Bronchial epithelial cell (primary cell): ENCODE measurements at regions not wholly inside any gene's neighbourhood (a gene's known extent, or its start where the extent isn't known, plus 50 kb on each side); places are given as distances from the start of the nearest gene placed in this dataset.
A peak's percentile ranks its signal among the peaks of the same experiment; 100 is the strongest.

Source experiments
- DNase-seq: peaks from one replicate; pipeline ENCODE4 v3.0.0-alpha.2; 2010; ENCODE audit warnings: low read depth
- FAIRE-seq: peaks from 2 replicates; lab custom pipeline; 2011; peaks lifted over from hg19 to GRCh38; lab: Jason Lieb, UNC
- H3K27me3 ChIP-seq: 2 replicates; pipeline ENCODE4 v1.5.1; 2011; ENCODE audit warnings: low read length; ENCODE audit not compliant: control insufficient read depth, insufficient read depth
- H3K36me3 ChIP-seq: 2 replicates; pipeline ENCODE4 v1.5.1; 2011; ENCODE audit warnings: low read length; ENCODE audit not compliant: control insufficient read depth, insufficient read depth
- H3K4me3 ChIP-seq: 2 replicates; pipeline ENCODE4 v1.5.1; 2011; ENCODE audit warnings: mild to moderate bottlenecking, low read depth, low read length, control low read depth
- CTCF ChIP-seq: IDR thresholded peaks from 2 replicates; pipeline ENCODE4 v1.5.1; 2011; ENCODE audit warnings: mild to moderate bottlenecking, moderate library complexity, low read length, control low read depth, inconsistent platforms; ENCODE audit not compliant: insufficient read depth, severe bottlenecking

GRCh38 chr7:80313067-80313626 is 178.5 kb downstream of the GNAI1 start:
- no peaks in the 10 kb centered on the region for H3K27me3 ChIP-seq
- H3K4me3 ChIP-seq: no peak overlapping the region
- TF ChIP-seq CTCF: no peak
- H3K36me3 ChIP-seq: no peaks in the 10 kb centered on the region
- peak; percentile 21 for DNase-seq
- no peak for FAIRE-seq

GRCh38 chr7:80312139-80312661 is 177.6 kb downstream of the GNAI1 start:
- Histone ChIP-seq H3K27me3 (no peaks in the 10 kb centered on the region), H3K4me3 (no peak overlapping the region), H3K36me3 (no peaks in the 10 kb centered on the region)
- FAIRE-seq (peak; percentile 47), DNase-seq (peak; percentile 94)
- no peak for TF ChIP-seq CTCF

GRCh38 chr7:80311313-80311712 is 176.7 kb downstream of the GNAI1 start:
- TF ChIP-seq CTCF: no peak

GRCh38 chr7:80309971-80310549 is 175.4 kb downstream of the GNAI1 start:
- no peaks in the 10 kb centered on the region for H3K36me3 ChIP-seq
- TF ChIP-seq CTCF: no peak
- no peak for DNase-seq
- H3K27me3 ChIP-seq: no peaks in the 10 kb centered on the region
- H3K4me3 ChIP-seq: no peak overlapping the region
- no peak for FAIRE-seq

More at GRCh38 chr7:80311313-80311712, 176.7 kb downstream of the GNAI1 start:
- no peaks in the 10 kb centered on the region for H3K27me3 ChIP-seq
- no peak overlapping the region for H3K4me3 ChIP-seq
- DNase-seq: no peak
- H3K36me3 ChIP-seq: no peaks in the 10 kb centered on the region
- FAIRE-seq: no peak

GRCh38 chr7:80309377-80309776 is 174.7 kb downstream of the GNAI1 start:
- Histone ChIP-seq H3K4me3 (no peak overlapping the region), H3K36me3 (no peaks in the 10 kb centered on the region), H3K27me3 (no peaks in the 10 kb centered on the region)
- no peak for TF ChIP-seq CTCF
- FAIRE-seq: no peak
- DNase-seq: no peak
